ENCODE measurements at regions not wholly inside any gene's neighbourhood (a gene's known extent, or its start where the extent isn't known, plus 50 kb on each side); places are given as distances from the start of the nearest gene placed in this dataset.

DNA sequence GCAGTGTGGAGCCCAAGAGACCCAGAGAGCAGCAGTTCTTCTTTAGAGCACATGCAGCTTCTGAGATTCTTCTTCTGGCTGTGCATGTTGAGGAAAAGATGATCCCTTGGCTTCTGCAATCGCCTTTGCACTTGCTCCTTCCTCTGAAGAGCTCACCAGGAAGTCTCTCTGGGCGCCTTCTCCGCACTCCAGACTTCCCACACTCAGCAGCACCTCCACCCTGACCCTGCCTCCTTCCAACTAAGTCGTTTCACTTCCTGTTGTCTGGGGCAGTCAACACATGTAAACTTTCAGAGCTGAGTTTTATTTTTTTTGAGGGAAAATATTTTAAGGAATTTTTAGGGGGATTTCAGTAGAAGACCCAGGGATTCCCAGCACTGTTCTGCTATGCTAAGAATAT is 73.4 kb upstream of the F3 start:
- TF ChIP-seq NFE2L2 (IDR thresholded peaks at IDR 0.05; ENCODE audit: low read depth, low read length) (no peak), SMC3 (IDR thresholded peaks at IDR 0.05; ENCODE audit: low read depth, low read length) (no peak), FOS (IDR thresholded peaks at IDR 0.05; ENCODE audit: low read depth, low read length) (no peak), RCOR1 (IDR thresholded peaks at IDR 0.05; ENCODE audit: insufficient replicate concordance, low read length) (no peak), MAZ (IDR thresholded peaks at IDR 0.05; ENCODE audit: borderline replicate concordance, low read depth, low read length) (no peak), CEBPB (IDR thresholded peaks at IDR 0.05; ENCODE audit: low read depth, low read length) (no peak), CHD1 (IDR thresholded peaks at IDR 0.05; ENCODE audit: low read depth, low read length) (no peak), MXI1 (IDR thresholded peaks at IDR 0.05; ENCODE audit: borderline replicate concordance, low read depth, low read length) (no peak), RAD21 (IDR thresholded peaks at IDR 0.05; ENCODE audit: low read length) (no peak), POLR2A (IDR thresholded peaks at IDR 0.05; ENCODE audit: low read depth, low read length) (no peak), RFX5 (IDR thresholded peaks at IDR 0.05; ENCODE audit: low read depth, low read length) (no peak), BHLHE40 (IDR thresholded peaks at IDR 0.05; ENCODE audit: low read depth, low read length) (no peak), MAFK (IDR thresholded peaks at IDR 0.05; ENCODE audit: low read depth, low read length) (no peak)
- TF ChIP-seq, protein P1, sequence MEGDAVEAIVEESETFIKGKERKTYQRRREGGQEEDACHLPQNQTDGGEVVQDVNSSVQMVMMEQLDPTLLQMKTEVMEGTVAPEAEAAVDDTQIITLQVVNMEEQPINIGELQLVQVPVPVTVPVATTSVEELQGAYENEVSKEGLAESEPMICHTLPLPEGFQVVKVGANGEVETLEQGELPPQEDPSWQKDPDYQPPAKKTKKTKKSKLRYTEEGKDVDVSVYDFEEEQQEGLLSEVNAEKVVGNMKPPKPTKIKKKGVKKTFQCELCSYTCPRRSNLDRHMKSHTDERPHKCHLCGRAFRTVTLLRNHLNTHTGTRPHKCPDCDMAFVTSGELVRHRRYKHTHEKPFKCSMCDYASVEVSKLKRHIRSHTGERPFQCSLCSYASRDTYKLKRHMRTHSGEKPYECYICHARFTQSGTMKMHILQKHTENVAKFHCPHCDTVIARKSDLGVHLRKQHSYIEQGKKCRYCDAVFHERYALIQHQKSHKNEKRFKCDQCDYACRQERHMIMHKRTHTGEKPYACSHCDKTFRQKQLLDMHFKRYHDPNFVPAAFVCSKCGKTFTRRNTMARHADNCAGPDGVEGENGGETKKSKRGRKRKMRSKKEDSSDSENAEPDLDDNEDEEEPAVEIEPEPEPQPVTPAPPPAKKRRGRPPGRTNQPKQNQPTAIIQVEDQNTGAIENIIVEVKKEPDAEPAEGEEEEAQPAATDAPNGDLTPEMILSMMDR (conservative IDR thresholded peaks at IDR 0.05; ENCODE audit: low read depth, low read length), result no peak
- TF ChIP-seq, protein P2, sequence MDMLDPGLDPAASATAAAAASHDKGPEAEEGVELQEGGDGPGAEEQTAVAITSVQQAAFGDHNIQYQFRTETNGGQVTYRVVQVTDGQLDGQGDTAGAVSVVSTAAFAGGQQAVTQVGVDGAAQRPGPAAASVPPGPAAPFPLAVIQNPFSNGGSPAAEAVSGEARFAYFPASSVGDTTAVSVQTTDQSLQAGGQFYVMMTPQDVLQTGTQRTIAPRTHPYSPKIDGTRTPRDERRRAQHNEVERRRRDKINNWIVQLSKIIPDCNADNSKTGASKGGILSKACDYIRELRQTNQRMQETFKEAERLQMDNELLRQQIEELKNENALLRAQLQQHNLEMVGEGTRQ (IDR thresholded peaks at IDR 0.05; ENCODE audit: low read depth, low read length), result no peak
- TF ChIP-seq, protein P3, sequence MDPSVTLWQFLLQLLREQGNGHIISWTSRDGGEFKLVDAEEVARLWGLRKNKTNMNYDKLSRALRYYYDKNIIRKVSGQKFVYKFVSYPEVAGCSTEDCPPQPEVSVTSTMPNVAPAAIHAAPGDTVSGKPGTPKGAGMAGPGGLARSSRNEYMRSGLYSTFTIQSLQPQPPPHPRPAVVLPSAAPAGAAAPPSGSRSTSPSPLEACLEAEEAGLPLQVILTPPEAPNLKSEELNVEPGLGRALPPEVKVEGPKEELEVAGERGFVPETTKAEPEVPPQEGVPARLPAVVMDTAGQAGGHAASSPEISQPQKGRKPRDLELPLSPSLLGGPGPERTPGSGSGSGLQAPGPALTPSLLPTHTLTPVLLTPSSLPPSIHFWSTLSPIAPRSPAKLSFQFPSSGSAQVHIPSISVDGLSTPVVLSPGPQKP (IDR thresholded peaks at IDR 0.05; ENCODE audit: borderline replicate concordance, low read depth, low read length), result no peak
- no peak overlapping the region for H3K27ac ChIP-seq (ENCODE audit: insufficient read depth, low read length)
- 0 out of 2 replicates have a peak, but pooled peaks cover 2% of the 10 kb centered on the region for H3K9me3 ChIP-seq (ENCODE audit: control insufficient read depth, insufficient read depth, low read length)
- no peak overlapping the region for H2AFZ ChIP-seq (replicated peaks; ENCODE audit: low read length, poor library complexity)
- H4K8ac ChIP-seq (ENCODE audit: low read depth in 2 of 2, low read length in 2 of 2), result peak overlapping the region; percentile 73 to 79; a peak in 2 of 4 replicates
- H2BK20ac ChIP-seq (ENCODE audit: low read depth, low read length), result peak overlapping the region; percentile 90
- H3K4me3 ChIP-seq (ENCODE audit: insufficient read depth, low read depth, low read length), result no peak overlapping the region
- no peak overlapping the region for H3K9ac ChIP-seq (ENCODE audit: low read depth, low read length)
- H3K14ac ChIP-seq (replicated peaks; ENCODE audit: low read depth, low read length), result peak overlapping the region; percentile 79; the same call in 1 of the 2 replicates
- H2BK5ac ChIP-seq (ENCODE audit: low read depth, low read length, poor library complexity, severe bottlenecking), result no peak overlapping the region
- dilution Hi-C loops (cut with HindIII; ENCODE audit: low sequenced_read_pairs, unreplicated experiment) (no loop called here), in situ Hi-C loops (cut with MboI; ENCODE audit: low sequenced_read_pairs) (no loop called here), intact Hi-C loops (cut with micrococcal nuclease) (no loop called here)
- H3K4me1 ChIP-seq (ENCODE audit: control insufficient read depth, insufficient read depth, low read length), result peaks cover 7% of the 10 kb centered on the region
- WGBS, 2 experiments (ENCODE audit: extremely low coverage in 2 of 2, insufficient read length in 1 of 2), result no CpG with 5 or more reads among the region's 4 CpGs
- peak overlapping the region; percentile 67; the same call in 1 of the 2 replicates for H4K5ac ChIP-seq (ENCODE audit: low read depth, low read length)
- no peak overlapping the region for H3K23ac ChIP-seq (ENCODE audit: low read depth, low read length)
- CTCF ChIA-PET, result no interaction called here
- H3K4me2 ChIP-seq (ENCODE audit: low read depth, low read length), result no peak overlapping the region
- peak overlapping the region; percentile 92 for H3K4ac ChIP-seq (ENCODE audit: low read depth, low read length)
- DNase-seq, result no peak
- no peaks in the 10 kb centered on the region for H4K20me1 ChIP-seq (ENCODE audit: insufficient read depth, low read length)
- peak overlapping the region; percentile 82; the same call in 2 of the 3 replicates for H2BK15ac ChIP-seq (ENCODE audit: low read depth, low read length)
- no peak overlapping the region for H3K56ac ChIP-seq (ENCODE audit: extremely low read depth, insufficient read depth, low read length)
- no peaks in the 10 kb centered on the region; a peak in 1 of 4 replicates for H3K79me1 ChIP-seq (ENCODE audit: low read depth in 1 of 2, low read length in 2 of 2)
- peak overlapping the region; percentile 87; the same call in 1 of the 2 replicates for H3K18ac ChIP-seq (ENCODE audit: low read depth, low read length)
- peak overlapping the region; percentile 57; the same call in 1 of the 2 replicates for H2AK5ac ChIP-seq (ENCODE audit: low read depth, low read length)
- no peaks in the 10 kb centered on the region for H3K27me3 ChIP-seq (ENCODE audit: control insufficient read depth, insufficient read depth, low read length)
- H2AK9ac ChIP-seq (replicated peaks; ENCODE audit: low read depth, low read length, poor library complexity), result no peak overlapping the region
- no peak for ATAC-seq (ENCODE audit: low read depth)
- H4K91ac ChIP-seq (ENCODE audit: insufficient read depth, low read depth, low read length), result peak overlapping the region; percentile 30; the same call in 1 of the 2 replicates
- no peaks in the 10 kb centered on the region for H3K36me3 ChIP-seq (ENCODE audit: control insufficient read depth, insufficient read depth, low read length)
- POLR2A ChIA-PET (ENCODE audit: unreplicated experiment), result no interaction called here
- peaks cover 9% of the 10 kb centered on the region for H3K9me1 ChIP-seq (ENCODE audit: insufficient read depth, low read length)
- no TSS peak for BruUV-seq (replicated peaks)
- peak overlapping the region; percentile 91 for H2BK120ac ChIP-seq (ENCODE audit: low read depth, low read length)
